NCI-H524 (cell line): ENCODE measurements at regions not wholly inside any gene's neighbourhood (a gene's known extent, or its start where the extent isn't known, plus 50 kb on each side); places are given as distances from the start of the nearest gene placed in this dataset.
"Not testable (repeated sequence)": the region's sequence is repeated elsewhere in the genome, so short reads cannot be mapped to it uniquely, and the experiment has no call there.

Experiments
- DNase-seq, 2 experiments: peaks; one replicate each; lab custom pipeline; 2025; lab: John Stamatoyannopoulos, UW

- no peak for DNase-seq
Observed at GRCh38 chr14:101616202-101616601, 54.9 kb downstream of the DIO3 start.

GRCh38 chr14:101619484-101619883 is 58.2 kb downstream of the DIO3 start:
- no peak for DNase-seq

- DNase-seq = peak in 1 of 2 experiments; percentile 38
Observed at GRCh38 chr14:101620031-101620788, 58.9 kb downstream of the DIO3 start.

GRCh38 chr14:101620821-101621785 is 59.8 kb downstream of the DIO3 start:
- no peak for DNase-seq

GRCh38 chr14:101622251-101623076 is 61.2 kb downstream of the DIO3 start:
- DNase-seq = no peak

GRCh38 chr14:101623077-101623372 is 61.7 kb downstream of the DIO3 start:
- no peak for DNase-seq

GRCh38 chr14:101623685-101624444 is 62.6 kb downstream of the DIO3 start:
- no peak for DNase-seq

- DNase-seq = no peak
Observed at GRCh38 chr14:101624536-101624935, 63.2 kb downstream of the DIO3 start.

- no peak for DNase-seq
Observed at GRCh38 chr14:101625336-101626097, 64.2 kb downstream of the DIO3 start.

GRCh38 chr14:101626331-101626730 is 65.0 kb downstream of the DIO3 start:
- no peak for DNase-seq

GRCh38 chr14:101627915-101628262 is 66.6 kb downstream of the DIO3 start:
- DNase-seq = no peak

- peak; percentile 61 to 88 for DNase-seq
Observed at GRCh38 chr14:101628471-101628966, 67.2 kb downstream of the DIO3 start.

GRCh38 chr14:101628975-101629374 is 67.7 kb downstream of the DIO3 start:
- DNase-seq = no peak

- no peak for DNase-seq
Observed at GRCh38 chr14:101630056-101630965, 69.0 kb downstream of the DIO3 start.

- no peak for DNase-seq
Observed at GRCh38 chr14:101631199-101631598, 69.9 kb downstream of the DIO3 start.

GRCh38 chr14:101631970-101632369 is 70.7 kb downstream of the DIO3 start:
- DNase-seq = not testable (repeated sequence)

- DNase-seq = no peak
Observed at GRCh38 chr14:101632520-101632919, 71.2 kb downstream of the DIO3 start.

- no peak for DNase-seq
Observed at GRCh38 chr14:101633276-101633675, 72.0 kb downstream of the DIO3 start.

- DNase-seq = no peak
Observed at GRCh38 chr14:101634202-101634849, 73.0 kb downstream of the DIO3 start.
